ENCODE measurements at regions not wholly inside any gene's neighbourhood (a gene's known extent, or its start where the extent isn't known, plus 50 kb on each side); places are given as distances from the start of the nearest gene placed in this dataset.
A peak's percentile ranks its signal among the peaks of the same experiment; 100 is the strongest.

DNA sequence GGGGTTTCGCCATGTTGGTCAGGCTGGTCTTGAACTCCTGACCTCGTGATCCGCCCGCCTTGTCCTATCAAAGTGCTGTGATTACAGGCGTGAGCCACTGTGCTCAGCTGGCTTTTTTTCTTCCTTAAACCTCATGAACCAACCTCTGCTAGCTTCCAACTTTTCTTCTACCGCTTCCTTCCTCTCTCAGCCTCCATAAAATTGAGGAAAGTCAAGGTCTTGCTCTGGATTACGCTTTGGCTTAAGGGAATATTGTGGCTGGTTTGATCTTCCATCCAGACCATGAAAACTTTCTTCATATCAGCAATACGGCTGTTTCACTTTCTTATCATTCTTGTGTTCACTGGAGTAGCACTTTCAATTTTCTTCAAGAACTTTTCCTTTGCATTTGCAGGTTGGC lies 57.5 kb upstream of the SDK2 start:
- H3K27ac ChIP-seq = no peak overlapping the region
- no peaks in the 10 kb centered on the region for H3K4me1 ChIP-seq
- no peak for DNase-seq
- no peaks in the 10 kb centered on the region for H3K36me3 ChIP-seq
- H3K27me3 ChIP-seq = peaks cover 0 to 19% (median 0%) of the 10 kb centered on the region in 3 donors
- H3K9me3 ChIP-seq = no peaks in the 10 kb centered on the region
- intact Hi-C loops (cut with DNase I) = no loop called here
- 42 to 68% methylated on average over 8 of the region's 8 CpGs for WGBS, 2 donors
- no peak overlapping the region for H3K4me3 ChIP-seq
- TF ChIP-seq, protein P1, sequence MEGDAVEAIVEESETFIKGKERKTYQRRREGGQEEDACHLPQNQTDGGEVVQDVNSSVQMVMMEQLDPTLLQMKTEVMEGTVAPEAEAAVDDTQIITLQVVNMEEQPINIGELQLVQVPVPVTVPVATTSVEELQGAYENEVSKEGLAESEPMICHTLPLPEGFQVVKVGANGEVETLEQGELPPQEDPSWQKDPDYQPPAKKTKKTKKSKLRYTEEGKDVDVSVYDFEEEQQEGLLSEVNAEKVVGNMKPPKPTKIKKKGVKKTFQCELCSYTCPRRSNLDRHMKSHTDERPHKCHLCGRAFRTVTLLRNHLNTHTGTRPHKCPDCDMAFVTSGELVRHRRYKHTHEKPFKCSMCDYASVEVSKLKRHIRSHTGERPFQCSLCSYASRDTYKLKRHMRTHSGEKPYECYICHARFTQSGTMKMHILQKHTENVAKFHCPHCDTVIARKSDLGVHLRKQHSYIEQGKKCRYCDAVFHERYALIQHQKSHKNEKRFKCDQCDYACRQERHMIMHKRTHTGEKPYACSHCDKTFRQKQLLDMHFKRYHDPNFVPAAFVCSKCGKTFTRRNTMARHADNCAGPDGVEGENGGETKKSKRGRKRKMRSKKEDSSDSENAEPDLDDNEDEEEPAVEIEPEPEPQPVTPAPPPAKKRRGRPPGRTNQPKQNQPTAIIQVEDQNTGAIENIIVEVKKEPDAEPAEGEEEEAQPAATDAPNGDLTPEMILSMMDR (IDR thresholded peaks at IDR 0.05) = no peak
- no peak for TF ChIP-seq EP300 (IDR thresholded peaks at IDR 0.05)
- TF ChIP-seq POLR2AphosphoS5 (IDR thresholded peaks at IDR 0.05) = no peak
- no peak for TF ChIP-seq POLR2A (IDR thresholded peaks at IDR 0.05)

- H3K27ac ChIP-seq = no peak overlapping the region
- H3K9me3 ChIP-seq = no peaks in the 10 kb centered on the region
- 23 to 72% methylated on average over 5 of the region's 5 CpGs for WGBS, 2 donors
- peaks cover 0 to 28% (median 6%) of the 10 kb centered on the region in 3 donors for H3K27me3 ChIP-seq
- no peak overlapping the region for H3K4me3 ChIP-seq
- H3K36me3 ChIP-seq = no peaks in the 10 kb centered on the region
- DNase-seq = no peak
- TF ChIP-seq POLR2A (IDR thresholded peaks at IDR 0.05) = no peak
- TF ChIP-seq POLR2AphosphoS5 (IDR thresholded peaks at IDR 0.05) = no peak
- TF ChIP-seq, protein P1 (IDR thresholded peaks at IDR 0.05) = no peak
- TF ChIP-seq EP300 (IDR thresholded peaks at IDR 0.05) = no peak
- intact Hi-C loops (cut with DNase I) = no loop called here
- no peaks in the 10 kb centered on the region for H3K4me1 ChIP-seq
Observed at GRCh38 chr17:73703192-73703591, 58.9 kb upstream of the SDK2 start.

- 43 to 77% methylated on average over 2 of the region's 2 CpGs for WGBS, 2 donors
- DNase-seq = no peak
- Histone ChIP-seq H3K36me3 (no peaks in the 10 kb centered on the region), H3K9me3 (no peaks in the 10 kb centered on the region), H3K4me1 (no peaks in the 10 kb centered on the region), H3K27me3 (peaks cover 0 to 28% (median 10%) of the 10 kb centered on the region in 3 donors), H3K27ac (no peak overlapping the region), H3K4me3 (no peak overlapping the region)
- TF ChIP-seq EP300 (IDR thresholded peaks at IDR 0.05) (no peak), POLR2AphosphoS5 (IDR thresholded peaks at IDR 0.05) (no peak), POLR2A (IDR thresholded peaks at IDR 0.05) (no peak)
- TF ChIP-seq, protein P1 (IDR thresholded peaks at IDR 0.05) = no peak
- intact Hi-C loops (cut with DNase I) = no loop called here
Observed at GRCh38 chr17:73703917-73704316, 59.7 kb upstream of the SDK2 start.

DNA sequence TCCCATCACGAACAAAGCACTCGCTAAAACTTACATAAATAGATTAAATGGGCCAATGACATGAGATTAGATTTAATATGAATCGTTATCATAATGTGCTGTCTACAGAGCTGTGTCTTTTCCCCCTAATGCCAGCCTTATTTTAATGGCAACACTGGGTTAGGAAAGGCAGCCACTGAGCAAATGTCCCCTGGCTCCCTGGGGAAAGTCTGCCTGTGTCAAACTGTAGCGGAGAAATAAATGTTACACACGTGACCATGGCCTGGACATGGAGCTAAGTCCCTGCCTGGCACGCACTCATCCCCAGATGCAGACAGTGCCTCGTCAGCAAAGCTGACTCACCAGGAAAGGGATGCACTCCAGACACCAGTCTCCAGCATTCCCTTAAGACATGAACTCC lies 61.3 kb upstream of the SDK2 start:
- H3K27me3 ChIP-seq = peaks cover 0 to 40% (median 14%) of the 10 kb centered on the region in 3 donors

More for the DNA sequence above, 61.3 kb upstream of the SDK2 start:
- H3K9me3 ChIP-seq = no peaks in the 10 kb centered on the region
- WGBS, 2 donors = 75 to 82% methylated on average over 7 of the region's 7 CpGs
- TF ChIP-seq, protein P1 (IDR thresholded peaks at IDR 0.05) = no peak
- TF ChIP-seq POLR2AphosphoS5 (IDR thresholded peaks at IDR 0.05) = peak in 1 of 4 donors; percentile 21
- H3K36me3 ChIP-seq = no peaks in the 10 kb centered on the region
- no peak overlapping the region for H3K4me3 ChIP-seq
- DNase-seq = no peak
- intact Hi-C loops (cut with DNase I) = no loop called here
- H3K4me1 ChIP-seq = peaks cover 0 to 4% (median 0%) of the 10 kb centered on the region in 4 donors
- no peak overlapping the region for H3K27ac ChIP-seq
